Globus pallidus (tissue), 1 donor: ENCODE measurements at regions not wholly inside any gene's neighbourhood (a gene's known extent, or its start where the extent isn't known, plus 50 kb on each side); places are given as distances from the start of the nearest gene placed in this dataset.
"Not testable (repeated sequence)": the region's sequence is repeated elsewhere in the genome, so short reads cannot be mapped to it uniquely, and the experiment has no call there.

Experiments
- DNase-seq: peaks from one replicate; pipeline ENCODE4 v3.0.0-alpha.2; 2015; ENCODE audit warnings: low spot score

GRCh38 chr10:21405981-21406380, 119.5 kb downstream of the SKIDA1 start:
- DNase-seq = no peak

DNA sequence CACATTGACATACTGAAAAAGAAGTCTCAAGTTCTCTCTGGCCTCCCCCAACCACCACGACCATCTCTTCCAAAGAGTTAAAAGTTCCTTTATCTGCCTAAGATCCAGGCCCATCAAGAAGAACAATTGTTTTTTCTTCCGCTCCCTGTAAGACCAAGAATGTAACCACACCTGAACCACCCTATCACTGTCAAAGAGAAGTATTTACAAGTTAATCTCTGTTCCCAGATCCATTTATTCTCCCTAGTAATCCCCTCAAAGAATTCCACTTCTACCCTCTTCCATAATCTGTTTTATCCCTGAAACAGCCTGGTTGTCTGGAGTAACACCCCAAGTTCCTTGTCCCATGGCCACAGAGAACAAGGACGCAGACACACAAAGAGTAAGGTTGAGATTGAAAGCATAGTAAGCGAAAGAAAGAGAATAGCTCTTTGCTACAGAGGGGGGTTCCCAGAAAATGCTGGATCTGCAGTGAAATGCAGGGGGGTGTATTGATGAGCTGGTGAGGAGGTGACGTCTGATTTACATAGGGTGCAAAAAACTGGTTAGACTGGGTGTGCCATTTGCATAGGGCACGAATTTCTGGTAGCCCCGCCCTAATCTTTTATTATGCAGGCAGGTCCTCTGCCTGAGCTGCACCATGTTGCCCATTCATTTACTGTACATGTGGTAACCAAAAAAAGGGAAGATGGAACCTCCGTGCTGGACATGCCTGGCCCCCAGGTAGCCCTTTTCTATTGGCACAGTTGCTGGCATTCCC, 122.0 kb downstream of the SKIDA1 start:
- DNase-seq = no peak

- DNase-seq = no peak
Observed at GRCh38 chr10:21402606-21403083, 122.8 kb downstream of the SKIDA1 start.

- no peak for DNase-seq
Observed at GRCh38 chr10:21401196-21401595, 124.3 kb downstream of the SKIDA1 start.

- no peak for DNase-seq
Observed at GRCh38 chr10:21399392-21400035, 126.0 kb downstream of the SKIDA1 start.

DNA sequence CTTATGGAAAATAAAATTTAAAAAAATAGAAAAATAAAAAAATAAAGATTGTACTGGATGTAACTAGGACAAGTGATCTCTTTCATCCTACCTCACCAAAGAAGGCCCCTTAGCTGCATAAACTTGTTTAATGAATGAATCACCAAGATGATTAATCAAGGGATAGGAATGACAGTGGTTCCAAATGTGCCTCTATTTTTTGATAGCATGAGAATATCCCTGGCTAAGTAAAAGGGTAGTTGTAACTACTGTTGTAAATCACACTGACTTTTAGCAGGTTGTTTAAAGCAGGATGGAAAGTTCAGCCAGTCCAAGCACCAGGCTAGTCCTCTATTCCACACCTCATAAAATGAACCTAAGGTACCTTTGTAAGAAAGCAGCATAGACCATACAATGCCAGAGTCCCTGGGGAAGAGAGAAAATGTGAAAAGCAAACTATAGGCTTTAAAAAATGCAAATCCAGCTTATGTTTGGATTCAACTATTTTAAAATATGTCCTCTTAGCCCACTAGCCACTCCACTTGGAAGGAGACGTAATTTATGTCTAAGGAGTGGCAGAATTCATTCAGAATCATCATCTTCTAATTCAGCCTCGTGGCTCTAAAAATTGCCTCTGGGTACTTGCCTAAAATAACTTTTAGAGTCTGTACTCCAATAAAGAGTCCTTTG, 126.8 kb downstream of the SKIDA1 start:
- no peak for DNase-seq

DNA sequence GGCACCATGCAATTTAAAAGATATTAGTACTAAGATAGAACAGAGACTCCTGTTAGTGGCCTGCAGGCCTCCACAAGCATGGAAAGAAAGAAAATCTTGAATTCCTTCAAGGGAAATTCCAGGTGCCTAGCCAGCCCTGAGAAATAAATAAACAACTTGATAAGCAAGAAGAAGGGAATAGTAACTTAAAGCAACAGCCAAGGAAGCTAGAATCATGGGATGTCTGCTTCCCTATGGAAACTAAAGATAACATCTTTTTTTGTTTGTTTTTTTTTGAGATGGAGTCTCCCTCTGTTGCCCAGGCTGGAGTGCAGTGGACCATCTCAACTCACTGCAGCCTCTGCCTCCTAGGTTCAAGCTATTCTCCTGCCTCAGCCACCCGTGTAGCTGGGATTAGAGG, 128.6 kb downstream of the SKIDA1 start:
- DNase-seq = no peak

DNA sequence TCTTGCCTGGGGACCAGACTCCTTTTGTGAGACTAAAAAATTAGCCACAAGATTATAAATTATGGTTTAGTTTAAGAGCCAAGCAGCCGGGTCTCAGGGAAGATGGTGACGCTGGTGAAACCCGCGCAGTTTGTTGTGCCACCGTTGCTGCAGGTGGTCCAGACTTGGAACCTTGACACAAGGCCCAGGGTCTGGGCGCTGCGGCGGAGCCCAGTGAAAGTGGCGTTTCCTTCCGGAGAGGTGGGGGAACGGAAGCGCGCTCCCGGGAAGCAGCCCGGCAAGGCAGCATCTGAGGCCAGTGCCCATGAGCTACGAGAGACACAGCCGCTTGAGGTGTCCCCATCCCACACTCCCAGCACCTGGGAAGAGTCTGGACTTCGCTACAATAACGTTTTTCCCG, 131.6 kb downstream of the SKIDA1 start:
- DNase-seq = no peak

- DNase-seq = no peak
Observed at GRCh38 chr10:21388589-21388988, 136.9 kb downstream of the SKIDA1 start.

GRCh38 chr10:21387868-21388267, 137.6 kb downstream of the SKIDA1 start:
- no peak for DNase-seq

DNA sequence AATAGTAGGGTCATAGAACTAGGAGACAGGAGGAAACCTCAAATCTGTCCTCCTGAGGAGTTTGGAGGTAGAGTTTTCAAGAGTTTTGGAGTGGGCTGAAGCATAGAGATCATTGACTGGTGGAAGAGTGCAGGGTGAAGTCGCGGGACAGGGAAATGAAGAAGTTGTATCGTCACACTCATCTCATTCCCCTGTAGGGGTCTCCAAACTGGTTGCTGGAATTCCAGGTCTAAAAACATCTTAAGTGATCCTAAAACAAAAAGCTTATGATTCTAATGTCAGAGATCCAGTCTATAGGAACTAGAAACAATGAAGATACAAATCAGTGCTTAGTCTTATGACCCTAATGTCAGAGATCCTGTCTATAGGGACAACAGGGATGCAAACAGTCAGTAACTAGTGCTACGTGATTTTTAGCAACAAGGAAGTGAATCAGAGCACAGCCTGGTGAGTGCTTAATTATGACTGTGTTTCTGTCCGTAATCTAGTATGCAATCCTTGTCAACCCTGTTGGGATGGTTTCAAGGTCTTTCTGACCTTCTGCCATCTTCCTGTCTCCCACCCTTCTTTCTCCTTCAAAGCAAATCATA, 139.4 kb downstream of the SKIDA1 start:
- DNase-seq = no peak

DNA sequence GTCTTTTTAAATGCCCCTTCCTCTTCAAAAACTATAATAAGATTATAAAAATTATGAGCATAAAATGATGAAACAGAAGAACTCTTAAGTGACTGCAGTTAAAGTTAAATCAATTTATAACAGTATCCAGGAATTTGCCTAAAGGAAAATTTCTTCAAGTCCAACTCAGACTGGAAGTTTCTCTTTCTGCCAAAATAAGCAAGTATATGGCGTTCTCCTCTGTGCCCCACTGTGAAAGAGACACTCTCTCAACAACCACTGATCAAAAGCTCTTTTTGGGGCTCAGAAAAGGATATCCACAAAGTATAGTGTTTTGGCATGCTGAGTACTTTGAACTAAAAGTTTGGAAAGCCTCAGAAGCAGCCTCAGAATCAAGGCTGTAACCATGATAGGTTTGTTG, 139.9 kb downstream of the SKIDA1 start:
- DNase-seq = no peak

DNA sequence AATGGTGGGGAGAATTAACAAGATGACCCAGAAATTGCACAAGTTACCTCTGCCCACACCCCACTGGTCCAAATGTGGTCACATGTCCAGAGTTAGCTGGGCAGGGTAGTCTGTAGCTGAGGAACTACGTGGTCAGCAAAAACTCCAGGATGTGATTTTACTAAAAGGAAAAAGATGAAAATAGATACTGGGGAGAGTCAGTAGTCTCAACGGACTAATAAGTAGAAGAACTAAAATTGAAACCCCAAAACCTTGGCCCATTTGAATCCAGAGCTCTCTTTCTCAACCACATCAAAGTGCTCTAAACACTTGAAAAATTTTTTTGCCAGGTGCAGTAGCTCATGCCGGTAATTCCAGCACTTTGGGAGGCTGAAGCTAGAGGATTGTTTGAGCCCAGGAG, 146.3 kb downstream of the SKIDA1 start:
- DNase-seq = no peak

GRCh38 chr10:21375274-21375673, 150.2 kb downstream of the SKIDA1 start:
- DNase-seq = not testable (repeated sequence)

- DNase-seq = not testable (repeated sequence)
Observed at GRCh38 chr10:21373881-21374280, 151.6 kb downstream of the SKIDA1 start.

DNA sequence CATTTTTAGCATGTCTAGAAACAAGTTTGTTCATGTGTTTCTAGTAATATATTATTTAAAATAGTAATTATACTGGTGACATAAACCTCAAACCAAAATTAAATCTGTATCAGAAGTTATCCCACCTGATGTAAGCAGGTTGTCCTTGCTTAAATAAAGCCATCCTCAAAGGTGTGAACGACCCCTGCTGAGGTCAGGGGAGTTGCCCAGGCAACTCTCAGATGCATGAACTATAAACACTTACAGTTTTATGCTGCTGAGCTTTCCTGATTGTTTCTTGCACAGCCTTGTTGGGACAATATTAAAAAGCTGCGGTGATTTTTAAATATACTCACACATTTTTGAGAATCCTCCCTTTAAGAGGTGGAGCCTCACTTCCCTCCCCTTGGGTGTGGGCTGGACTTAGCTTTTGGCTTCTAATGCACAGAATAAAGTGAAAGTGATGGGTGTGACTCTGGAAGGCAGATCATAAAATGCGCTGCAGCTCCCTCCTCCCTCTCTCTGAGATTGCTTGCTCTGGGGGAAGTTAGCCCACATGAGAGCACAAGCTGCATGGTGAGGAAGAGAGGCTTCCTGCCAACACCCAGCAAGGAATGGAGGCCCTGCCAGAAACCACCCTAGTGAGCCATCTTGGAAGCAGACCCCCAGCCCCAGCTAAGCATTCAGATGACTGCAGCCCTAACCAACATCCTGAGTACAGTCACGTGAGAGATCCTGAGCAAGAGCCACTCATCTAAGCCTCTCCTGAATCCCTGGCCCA, 152.7 kb downstream of the SKIDA1 start:
- DNase-seq = no peak

DNA sequence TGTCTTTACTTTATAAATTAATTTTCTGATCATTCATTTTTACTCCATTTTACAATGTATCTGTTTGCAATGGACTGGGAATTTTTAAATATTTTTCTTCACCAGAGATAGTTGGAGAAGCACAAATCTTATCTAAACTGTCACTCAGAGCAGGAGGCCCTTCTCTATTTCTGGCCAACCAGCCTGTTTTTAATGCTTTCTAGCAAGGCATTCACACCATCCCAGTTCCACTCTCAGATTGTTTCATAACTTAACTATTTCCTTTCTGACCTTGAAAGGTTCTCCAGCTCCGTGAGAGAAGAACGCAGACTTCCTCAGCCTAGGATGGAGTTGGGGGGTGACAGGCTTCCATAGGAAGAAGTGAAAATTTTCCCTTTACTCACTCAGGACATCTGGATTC, 155.8 kb downstream of the SKIDA1 start:
- DNase-seq = no peak

- DNase-seq = no peak
Observed at GRCh38 chr10:21368728-21369425, 156.6 kb downstream of the SKIDA1 start.

DNA sequence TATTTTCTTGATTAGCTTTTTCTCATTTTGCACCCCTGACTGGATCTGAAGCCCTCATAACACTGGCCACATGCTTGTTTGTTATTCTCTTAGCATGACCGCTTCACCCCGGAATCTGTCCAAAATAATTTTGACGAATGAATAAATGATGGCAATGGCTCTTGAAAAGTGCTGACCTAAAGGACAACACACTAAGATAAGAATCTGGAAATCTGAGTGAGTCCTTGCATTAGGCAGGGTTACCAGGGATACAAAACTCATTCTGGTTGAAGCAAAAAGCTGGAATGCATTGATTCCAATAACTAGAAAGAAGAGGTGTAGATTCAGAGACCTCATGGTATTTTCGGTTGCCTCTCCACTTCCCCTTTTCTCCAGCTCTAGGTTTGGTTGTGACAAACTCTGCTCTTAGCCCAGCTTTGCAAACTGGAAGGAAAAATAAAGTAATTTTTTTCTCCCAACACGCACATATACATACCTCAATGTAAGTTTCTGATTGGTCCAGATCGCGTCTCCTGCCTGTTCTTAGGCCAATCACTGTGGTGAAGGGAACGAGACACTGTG, 157.4 kb downstream of the SKIDA1 start:
- no peak for DNase-seq

GRCh38 chr10:21366108-21366507, 159.4 kb downstream of the SKIDA1 start:
- not testable (repeated sequence) for DNase-seq
